ENCODE measurements at regions not wholly inside any gene's neighbourhood (a gene's known extent, or its start where the extent isn't known, plus 50 kb on each side); places are given as distances from the start of the nearest gene placed in this dataset.
A peak's percentile ranks its signal among the peaks of the same experiment; 100 is the strongest.
"Not testable (repeated sequence)": the region's sequence is repeated elsewhere in the genome, so short reads cannot be mapped to it uniquely, and the experiment has no call there.

DNA sequence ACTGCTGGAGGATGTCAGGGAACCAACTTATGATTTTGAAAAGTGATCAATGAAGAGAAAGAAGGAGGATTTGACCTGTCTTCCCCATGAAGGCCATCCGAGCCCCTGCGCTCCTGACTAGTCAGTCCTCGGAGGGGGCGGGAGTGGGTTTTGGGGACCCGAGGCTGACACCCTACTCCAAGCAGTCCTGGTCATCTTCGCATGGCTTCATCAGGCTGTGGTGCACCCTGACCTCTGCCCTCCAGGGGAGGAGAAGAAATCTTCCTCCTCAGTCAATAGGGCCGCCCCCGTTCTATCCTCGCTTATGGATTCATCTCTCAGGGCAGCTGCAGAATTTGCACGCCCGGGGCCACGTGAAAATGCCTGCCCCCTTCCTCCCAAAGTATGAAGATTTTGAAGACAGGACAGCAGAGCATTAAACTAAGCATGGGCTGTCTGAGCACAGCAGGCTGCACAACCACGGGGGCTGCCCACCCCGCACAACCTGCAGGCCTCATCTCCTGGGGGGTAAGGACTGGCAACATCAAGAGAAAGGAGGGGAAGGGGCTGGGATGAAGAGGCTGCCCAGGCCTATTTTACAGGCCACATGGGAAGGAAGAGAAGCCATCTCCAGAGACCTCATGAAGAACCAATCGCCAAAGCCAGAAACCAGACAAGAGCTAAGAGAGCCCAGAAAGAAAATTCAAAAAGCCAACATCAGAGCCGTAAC lies 138.1 kb upstream of the PHACTR3 start:
- no peak for DNase-seq

- no peak for DNase-seq
Observed at GRCh38 chr20:59468831-59469230, 135.5 kb upstream of the PHACTR3 start.

- no peak for DNase-seq
Observed at GRCh38 chr20:59469267-59470252, 134.8 kb upstream of the PHACTR3 start.

DNA sequence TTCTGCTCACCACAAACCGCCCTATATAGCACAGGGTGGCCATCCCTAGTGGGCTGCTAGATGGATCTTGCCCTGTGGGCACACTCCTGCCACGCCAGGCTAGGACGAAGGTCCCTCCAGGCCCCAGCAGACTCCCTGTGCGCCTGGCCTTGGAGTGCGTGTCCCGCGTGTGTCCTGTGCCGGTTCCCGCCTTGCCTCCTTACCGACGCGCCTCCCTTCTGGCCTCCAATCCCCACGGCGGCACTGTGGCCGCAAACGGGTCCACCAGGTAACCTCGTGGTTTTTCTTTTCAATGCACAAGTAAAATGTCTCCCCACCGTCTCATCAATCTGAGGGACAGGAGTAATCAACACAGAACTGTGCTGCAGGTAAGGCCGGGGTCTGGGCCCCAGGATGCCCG lies 133.8 kb upstream of the PHACTR3 start:
- DNase-seq, result no peak

- DNase-seq, result no peak
Observed at GRCh38 chr20:59471653-59472421, 132.5 kb upstream of the PHACTR3 start.

DNA sequence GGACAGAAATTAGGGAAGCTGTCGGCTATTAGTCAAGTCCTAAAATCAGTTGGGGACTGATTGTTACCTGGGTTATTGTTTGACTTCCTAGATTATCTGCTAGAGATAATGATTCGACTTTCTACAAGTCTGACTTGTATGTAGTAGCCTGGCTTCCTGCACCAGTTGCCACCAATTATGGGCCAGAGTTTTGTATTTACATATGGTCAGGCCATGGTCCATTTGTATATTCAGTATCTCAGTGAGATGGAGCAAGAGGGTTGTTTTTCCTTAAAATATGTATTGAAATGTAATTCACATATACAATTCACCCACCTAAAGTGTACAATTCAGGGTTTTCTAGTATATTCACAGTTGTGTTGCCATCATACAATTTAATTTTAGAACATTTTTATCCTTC lies 130.6 kb upstream of the PHACTR3 start:
- no peak for DNase-seq

GRCh38 chr20:59481067-59481466 lies 123.3 kb upstream of the PHACTR3 start:
- DNase-seq, result no peak

DNA sequence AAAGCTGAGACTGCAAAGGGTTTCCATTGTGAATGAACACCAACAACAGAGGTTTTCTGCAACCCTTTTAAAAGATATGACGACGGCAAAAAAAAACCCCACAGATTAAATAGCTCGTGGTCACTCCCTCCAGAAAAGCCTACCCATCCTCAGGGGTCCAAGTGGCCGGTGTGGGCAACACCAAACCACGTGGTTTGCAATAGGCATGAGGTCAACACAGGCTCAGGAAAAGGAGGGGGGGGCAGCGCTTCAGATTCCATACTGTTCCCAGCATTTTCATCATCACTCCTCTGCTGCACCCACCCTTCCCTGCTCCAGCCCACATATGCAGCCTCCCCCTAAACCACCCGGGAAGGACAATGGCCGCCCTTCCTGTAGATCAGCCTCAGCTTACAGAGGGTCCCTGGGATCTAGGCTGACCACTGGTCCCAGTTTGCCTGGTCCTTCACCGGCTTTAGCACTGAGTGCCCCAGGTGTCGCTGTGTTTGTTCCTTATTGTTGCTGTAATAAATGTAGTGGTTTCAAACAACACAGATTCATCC lies 122.8 kb upstream of the PHACTR3 start:
- DNase-seq, result no peak

- DNase-seq, result no peak
Observed at GRCh38 chr20:59482351-59483187, 121.8 kb upstream of the PHACTR3 start.

GRCh38 chr20:59483481-59483880 lies 120.9 kb upstream of the PHACTR3 start:
- no peak for DNase-seq

DNA sequence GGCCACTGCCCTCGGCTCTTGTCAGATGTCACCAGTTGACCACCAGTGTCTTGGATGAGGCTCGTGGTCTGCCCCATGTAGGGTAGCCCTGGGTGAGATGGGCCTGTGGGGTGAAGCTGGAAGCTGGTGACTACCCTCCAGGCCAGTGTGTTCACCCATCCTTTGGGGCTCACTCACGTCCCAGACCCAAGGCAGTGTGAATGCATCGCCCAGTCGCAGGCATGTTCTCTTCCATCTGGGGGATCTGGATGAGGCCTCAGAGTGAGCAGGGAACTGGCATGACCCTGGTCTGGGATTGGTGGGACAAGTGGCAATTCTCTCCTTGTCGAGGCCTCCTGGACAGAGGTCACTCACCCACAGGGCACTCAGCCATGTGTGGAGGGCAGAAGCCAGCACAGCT lies 120.1 kb upstream of the PHACTR3 start:
- DNase-seq, result no peak

DNA sequence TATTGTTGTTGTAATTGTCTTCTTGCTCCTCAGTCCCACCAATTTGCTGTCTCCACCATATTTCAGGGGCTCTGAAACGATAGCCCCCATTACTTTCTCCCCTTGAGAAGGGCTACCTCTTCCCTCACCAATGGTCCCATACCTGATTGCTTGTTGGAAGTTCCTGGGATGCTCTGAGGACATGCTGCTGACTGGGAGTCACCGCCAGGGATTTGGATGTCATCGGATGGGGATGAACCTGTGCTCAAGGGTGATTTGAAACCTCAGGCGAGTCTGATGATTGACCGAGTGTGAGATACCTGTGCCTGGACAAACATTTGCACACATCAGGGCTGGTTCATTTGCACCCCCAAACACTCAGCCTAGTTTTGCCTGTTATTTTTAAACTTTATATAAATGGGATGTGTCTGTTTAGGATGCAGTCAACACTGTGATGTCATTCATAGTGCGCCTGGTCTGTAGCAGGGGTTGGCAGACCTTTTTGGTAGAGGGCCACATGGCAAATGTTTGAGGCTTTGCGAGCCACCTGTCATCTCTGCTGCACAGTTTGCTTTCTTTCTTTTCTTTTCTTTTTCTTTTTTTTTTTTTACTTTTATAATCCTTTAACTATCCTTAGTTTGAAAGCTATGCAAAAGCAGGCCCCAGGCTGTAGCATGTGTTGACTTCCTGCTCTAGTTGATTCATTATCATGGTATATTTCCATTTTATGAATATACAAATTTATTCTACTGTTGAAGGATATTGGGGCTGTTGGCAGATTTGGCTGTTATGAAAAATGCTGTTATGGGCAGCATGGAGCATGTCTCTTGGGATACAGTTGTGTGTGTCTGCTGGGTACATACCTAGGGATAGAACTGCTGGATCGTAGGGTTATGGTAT lies 118.5 kb upstream of the PHACTR3 start:
- no peak for DNase-seq

DNA sequence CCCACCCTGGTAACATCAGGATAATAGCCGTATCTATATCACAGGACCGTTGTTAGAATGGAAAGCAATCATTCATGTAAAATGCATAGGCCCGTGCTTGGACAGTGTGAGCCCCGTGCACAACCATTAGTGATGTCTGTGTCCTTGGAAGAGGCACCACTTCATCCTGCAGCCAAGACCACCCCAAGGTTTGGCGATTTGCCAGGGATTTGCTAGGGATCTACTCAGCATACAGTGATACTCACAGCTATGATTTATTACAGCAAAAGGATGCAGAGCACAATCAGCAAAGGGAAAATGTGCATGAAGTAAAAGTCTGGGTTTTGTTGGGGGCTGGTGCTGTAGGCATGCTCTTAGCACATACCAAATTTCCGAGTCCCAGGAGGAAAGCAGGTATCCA lies 115.9 kb upstream of the PHACTR3 start:
- DNase-seq, result peak; percentile 43

GRCh38 chr20:59490196-59491004 lies 113.9 kb upstream of the PHACTR3 start:
- DNase-seq, result not testable (repeated sequence)

- no peak for DNase-seq
Observed at GRCh38 chr20:59491884-59492283, 112.5 kb upstream of the PHACTR3 start.

DNA sequence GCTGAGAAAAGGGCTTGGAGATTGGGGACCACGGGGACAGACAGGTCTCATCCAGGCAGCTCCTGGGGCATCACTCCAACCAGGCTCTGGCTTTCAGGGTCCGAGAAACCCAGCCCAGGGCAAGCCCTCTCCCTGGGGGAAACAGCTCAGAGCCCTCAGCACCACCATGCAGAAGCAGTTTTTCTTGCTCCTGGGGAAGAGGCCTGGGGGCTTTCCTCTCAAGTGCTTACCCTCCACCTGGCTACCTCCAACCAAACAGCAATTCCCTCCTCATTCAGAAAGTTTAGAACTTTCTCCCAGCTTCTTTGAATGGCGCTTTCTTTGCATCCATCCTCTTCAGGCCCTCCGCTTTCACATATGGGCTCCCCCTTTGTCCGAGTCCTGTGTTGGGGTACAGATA lies 110.4 kb upstream of the PHACTR3 start:
- DNase-seq, result no peak

GRCh38 chr20:59495166-59495565 lies 109.2 kb upstream of the PHACTR3 start:
- no peak for DNase-seq

- peak; percentile 81 for DNase-seq
Observed at GRCh38 chr20:59495894-59496510, 108.3 kb upstream of the PHACTR3 start.

DNA sequence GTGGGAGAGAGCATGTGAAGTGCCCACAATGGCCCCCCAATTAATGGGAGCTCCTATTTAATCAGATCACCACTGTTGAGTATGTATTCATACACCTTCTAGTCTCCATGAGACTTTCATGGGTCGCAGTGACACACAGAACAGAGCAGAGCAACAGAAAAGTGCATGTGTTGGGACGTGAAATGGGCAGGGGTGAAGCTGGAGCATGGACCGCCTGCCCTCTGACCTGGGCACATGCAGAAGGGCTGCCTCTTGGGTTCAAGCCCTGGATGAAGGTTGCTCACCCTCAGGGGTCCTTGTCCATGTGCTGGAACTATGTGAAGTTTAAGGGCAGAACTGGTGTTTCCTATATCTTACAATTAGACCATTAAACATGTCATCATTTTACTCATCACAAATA lies 106.0 kb upstream of the PHACTR3 start:
- no peak for DNase-seq

DNA sequence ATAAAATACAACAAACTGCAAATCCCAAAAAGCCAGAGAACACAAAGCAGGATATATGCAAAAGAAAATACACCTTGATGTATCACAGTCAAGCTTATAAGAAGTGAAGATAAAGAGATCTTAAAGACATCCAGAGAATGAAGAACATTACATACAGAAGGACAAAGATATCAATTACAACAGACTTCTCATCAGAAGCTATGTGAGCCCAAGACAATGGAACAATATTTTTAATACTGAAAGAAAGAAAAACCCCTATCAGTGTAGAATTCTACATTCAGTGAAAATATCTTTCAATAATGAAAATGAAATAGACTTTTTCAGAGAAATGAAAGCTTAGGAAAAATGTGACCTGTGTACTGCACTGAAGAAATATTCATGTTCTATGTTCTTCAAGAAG lies 104.5 kb upstream of the PHACTR3 start:
- DNase-seq, result no peak
